ENCODE measurements at regions not wholly inside any gene's neighbourhood (a gene's known extent, or its start where the extent isn't known, plus 50 kb on each side); places are given as distances from the start of the nearest gene placed in this dataset.
"Not testable (repeated sequence)": the region's sequence is repeated elsewhere in the genome, so short reads cannot be mapped to it uniquely, and the experiment has no call there.

DNA sequence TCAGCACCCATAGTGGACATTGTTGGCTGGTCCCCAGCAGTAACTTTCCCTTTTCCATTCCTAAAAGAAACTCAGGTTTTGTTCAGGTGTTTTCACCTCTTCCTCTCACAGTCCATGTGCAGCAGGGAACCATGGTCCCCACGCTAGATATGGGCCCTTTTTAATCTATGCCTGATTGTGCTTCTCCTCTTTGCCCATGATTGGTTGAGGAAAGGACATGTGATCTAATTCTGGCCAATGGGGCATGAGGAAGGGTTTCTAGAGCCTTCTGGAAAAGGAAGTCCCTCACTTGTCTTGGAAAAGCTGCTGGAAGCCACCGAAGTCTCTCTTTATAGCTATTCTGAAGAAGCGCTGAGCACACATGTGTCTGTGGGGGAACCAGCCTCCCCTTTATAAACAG lies 330.7 kb downstream of the ACTR3B start:
- DNase-seq: no peak

DNA sequence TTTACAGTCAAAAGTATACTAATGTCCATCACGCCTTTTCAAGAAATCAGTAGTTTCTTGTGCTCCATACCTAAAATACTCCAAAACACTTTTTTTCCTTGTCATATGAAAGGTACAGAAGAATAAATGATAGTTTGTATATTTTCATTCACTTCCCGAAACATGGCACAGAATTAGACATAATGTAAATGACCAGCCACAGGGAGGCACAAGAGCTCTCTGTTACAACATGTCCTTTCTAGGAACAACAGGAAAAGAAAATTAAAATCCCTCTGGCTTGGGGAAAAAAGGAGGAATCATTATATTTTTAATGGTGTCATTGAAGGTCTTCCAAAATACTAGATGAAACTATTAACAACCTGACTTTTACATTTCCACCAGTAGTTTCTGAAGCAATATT lies 331.2 kb downstream of the ACTR3B start:
- no peak for DNase-seq

DNA sequence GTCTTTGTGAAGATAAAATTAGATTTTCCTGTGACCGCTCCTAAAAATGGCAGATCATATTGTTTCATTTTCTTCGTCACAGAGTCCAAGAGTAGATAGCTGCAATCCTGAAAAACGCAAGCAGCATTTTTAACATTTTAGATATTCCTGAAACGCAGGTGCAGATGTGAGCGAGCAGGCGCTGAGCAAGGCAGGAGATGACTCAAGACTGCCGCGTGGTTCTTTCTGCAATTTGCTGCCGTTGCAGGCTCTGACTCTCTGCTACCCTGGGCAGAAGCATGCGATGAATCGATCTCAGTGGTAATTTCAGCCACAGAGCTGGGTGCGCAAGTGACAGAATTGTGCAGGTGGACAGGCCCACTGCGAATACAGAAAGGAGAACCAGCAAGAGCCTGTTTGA lies 331.9 kb downstream of the ACTR3B start:
- no peak for DNase-seq

DNA sequence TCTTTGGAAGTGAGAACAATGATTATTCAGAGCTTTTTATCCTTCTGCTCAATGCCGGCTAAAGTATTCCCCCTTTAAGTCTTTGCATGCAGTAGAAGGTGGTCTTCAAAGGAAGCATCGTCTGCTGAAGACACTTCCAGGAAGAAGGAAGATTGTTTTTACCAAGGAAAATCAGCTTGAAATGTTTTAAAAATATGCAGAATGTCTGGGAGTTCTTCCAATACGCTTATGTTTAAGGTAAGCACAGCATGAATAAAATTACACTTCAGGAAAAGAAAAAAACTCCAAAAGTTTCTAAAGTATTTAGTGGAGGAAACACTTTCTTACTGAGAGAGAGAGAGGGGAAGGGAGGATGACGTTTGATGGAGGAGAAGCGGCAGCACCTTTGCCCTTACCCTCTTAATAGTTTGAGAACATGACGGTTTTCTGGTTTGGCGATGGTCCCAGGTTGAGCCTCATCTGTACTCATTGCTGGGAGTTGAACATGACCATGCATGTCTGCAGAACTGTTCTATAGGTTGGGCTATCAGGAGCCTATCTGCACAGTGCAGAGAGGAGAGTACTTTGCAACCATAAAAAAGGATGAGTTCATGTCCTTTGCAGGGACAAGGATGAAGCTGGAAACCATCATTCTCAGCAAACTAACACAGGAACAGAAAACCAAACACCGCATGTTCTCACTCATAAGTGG lies 338.1 kb downstream of the ACTR3B start:
- no peak for DNase-seq

DNA sequence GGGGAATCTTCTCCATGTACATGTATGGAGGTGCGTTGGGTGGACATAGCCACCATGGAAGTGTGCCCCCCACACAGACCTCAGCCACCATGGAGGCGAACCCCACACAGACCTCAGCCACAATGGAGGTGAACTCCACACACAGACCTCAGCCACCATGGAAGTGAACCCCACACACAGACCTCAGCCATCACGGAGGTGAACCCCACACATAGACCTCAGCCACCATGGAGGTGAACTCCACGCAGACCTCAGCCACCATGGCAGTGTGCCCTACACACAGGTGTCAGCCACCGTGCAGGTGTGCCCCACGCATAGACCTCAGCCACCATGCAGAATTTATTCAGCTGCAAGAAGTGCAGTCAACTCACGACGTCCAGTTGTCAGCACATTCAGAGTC lies 339.7 kb downstream of the ACTR3B start:
- no peak for DNase-seq

DNA sequence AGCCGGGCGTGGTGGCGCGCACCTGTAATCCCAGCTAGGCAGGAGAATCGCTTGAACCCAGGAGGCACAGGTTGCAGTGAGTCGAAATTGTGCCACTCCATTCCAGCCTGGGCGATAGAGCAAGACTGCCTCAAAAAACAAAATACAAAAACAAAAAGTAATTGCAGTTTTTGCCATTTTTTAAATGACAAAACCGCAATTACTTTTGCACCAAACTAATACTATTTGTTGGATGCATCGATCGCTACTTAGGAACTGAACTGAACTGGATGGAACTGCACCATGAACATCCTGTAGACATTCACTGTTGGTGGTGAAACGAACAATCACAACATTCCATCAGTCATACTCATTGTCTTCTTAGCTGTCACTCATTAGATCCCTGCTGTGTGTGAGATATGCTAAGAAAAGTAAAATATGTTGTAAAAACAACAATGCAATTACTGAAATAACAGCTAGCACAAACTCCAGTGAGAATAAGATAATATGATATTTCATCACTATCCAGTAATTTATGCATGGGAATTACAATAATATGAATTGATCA lies 341.2 kb downstream of the ACTR3B start:
- DNase-seq: no peak

DNA sequence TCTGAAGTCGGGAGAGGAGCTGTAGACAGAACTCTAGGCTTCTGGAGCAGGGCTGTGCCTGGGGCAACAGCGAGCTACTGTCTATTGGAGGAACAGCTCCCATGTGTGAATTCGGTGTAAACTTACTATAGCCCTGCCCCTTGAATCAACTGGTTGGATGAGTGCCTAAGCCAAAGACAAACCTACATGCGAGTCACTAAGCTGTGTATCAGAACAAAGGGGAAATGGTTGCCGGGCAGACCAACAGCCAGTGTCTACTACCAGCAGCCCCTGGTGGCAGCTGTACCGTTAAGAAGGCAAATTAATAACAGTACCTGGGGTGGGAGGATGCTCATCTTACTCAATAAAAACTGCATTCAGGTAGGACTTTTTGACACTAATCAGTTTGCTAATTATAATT lies 343.6 kb downstream of the ACTR3B start:
- no peak for DNase-seq

DNA sequence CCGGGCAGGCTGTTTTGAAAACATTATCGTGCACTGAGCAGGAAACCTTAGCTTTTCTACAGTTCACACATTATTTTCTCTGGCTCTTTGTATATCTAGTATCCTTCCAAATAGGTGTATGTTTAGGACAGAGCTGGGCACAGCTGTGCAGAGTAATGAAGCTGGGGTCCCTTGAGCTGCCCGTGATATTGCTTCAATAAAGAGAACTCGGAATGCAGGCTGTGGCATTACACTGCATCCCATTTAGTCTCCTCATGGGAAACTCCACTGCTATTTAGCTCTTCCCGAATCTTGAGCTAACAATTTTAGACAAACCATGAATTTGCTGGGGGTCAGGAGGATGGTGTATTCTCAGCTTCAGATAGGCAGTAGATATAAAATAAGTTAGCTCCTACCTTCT lies 348.3 kb downstream of the ACTR3B start:
- DNase-seq: no peak

DNA sequence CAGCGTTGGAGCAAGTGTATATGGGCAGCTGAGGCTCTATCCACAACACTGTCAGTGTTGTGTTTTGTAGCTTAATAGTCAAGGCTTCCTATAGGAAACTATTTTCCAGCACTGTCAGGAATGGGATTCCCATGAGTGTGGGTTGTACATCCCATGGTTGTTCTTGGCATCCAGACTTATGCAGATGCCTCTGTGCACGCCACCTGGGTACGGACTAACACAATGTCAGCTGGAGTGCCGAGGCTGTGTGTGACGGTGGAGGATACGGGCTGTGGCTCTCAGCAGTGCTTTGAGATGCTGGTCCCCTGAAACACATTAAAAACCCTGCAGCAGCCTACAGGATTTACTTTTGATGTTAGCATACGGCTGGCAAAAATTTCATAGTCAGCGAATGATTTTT lies 350.0 kb downstream of the ACTR3B start:
- DNase-seq: no peak

DNA sequence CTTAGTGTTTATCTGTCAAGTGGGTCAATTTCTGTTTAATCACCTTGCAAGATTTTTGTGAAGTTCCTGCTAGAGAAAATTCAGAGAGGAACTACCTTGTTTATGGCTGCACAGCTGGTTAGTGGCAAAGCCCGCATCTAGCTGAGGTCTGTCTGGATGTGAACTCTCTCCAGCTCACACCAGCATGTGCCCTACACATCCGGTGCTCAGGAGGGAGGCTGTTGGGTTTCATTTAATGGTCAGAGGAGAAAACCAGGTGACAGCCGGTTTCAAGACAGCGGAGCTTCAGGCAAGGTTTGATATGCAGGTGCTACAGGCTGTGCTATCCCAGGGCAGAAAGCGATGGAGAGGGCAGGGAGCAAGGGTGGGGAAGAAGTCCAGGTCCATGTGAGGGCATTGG lies 351.1 kb downstream of the ACTR3B start:
- DNase-seq: no peak

DNA sequence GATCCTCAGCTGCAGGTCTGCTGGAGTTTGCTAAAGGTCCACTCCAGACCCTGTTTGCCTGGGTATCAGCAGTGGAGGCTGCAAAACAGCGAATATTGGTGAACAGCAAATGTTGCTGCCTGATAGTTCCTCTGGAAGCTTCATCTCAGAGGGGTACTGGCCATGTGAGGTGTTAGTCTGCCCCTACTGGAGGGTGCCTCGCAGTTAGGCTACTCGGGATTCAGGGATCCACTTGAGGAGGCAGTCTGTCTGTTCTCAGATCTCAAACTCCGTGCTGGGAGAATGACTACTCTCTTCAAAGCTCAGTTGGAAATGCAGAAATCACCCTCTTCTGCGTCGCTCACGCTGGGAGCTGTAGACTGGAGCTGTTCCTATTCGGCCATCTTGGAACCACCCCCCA lies 362.7 kb downstream of the ACTR3B start:
- DNase-seq: not testable (repeated sequence)

DNA sequence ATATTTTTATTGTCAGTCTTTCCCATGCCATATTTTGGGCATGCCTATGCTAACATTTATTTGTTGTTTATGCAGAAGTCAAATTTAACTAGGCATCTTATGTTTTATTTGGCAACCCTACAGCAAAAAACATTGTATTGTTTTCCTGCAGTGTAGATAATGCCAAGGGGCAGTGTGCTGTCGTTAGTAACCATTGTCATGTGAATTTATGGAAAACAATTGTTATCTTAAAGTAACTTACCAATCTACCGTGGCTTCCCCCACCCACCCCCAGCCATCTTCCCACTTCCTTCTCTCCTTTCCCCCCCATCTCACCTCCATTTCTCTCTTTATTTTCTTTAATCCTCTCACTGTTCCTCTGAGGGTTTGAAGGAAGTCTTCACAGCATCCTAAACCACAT lies 370.5 kb downstream of the ACTR3B start:
- DNase-seq: no peak

DNA sequence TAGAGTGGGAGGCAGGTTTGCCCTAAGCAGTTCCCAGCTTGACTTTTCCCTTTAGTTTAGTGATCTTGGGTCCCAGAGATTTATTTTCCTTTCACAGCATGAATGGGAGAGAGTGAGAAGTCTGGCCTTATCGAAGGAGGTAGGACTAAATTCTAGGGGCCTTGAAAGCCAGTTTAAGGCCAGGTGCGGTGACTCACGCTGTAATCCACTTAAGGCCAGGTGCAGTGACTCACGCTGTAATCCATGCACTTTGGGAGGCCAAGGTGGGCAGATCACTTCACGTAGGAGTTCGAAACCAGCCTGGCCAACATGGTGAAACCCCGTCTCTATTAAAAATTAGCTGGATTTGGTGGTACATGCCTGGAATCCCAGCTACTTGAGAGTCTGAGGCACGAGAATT lies 392.2 kb downstream of the ACTR3B start:
- DNase-seq: no peak

DNA sequence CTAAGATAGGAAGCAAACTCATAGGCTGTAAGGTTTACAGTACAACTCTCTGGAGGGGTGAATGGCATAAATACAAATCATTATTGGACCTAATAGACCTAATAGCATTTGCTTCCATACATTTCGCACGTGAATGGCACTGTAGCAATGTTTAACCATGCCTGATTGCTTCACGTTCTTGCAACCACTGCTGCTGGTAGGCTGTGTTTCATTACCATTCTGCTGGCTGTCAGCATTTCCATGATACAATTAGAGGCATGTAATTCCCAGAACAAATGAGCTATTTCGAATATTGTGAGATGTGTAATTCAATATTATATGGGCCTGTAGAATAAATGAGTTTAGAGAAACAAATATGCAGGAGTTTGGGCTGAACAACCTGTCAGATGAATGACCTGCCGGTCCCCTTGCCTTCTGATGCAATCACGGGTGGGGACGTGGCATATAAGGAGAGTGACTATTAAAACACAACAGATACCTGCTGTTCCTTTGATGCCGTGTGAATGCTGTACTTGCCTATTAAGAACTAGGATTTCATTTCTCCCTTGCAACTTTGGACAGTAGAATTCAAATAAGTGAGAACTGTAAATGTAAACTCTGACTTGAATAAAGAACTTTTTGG lies 393.4 kb downstream of the ACTR3B start:
- no peak for DNase-seq

DNA sequence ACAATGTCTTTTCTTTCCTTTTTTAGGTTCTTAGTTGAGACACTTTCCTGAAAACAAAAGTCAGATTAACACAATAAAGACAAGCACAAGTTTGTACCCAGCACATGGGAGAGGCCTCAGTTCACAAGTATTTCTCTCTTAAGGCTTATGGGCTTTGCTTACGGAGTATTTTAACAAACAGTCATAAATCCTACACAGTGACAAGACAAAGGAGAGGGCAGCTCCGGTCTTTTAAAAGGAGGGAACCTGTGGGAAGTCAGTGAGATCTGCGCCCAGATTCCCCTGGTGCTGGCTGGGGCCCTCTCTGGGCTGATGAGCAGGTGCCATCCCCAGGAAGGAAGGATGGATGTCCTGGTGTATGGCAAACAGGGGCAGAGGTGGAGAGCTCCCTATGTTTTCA lies 398.6 kb downstream of the ACTR3B start:
- DNase-seq: no peak

DNA sequence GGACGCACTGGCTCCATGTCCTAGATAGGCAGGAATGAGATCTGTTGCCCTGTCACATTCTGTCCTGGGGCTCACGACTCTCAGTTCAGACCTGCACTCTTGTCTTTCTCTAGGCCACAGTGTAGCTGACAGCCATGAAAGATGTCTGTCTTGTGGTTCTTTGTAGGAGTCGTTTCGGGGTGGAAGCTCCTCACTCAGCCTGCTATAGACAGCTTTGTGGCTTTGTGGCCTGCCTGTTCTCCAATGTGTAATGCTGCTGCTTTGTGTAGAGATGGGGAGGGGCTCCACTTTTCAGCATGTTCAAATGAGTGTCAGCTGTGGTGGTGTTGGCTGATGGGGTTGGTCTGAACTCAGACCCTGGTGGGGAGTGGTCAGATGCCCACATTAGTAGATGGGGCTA lies 410.7 kb downstream of the ACTR3B start:
- no peak for DNase-seq

DNA sequence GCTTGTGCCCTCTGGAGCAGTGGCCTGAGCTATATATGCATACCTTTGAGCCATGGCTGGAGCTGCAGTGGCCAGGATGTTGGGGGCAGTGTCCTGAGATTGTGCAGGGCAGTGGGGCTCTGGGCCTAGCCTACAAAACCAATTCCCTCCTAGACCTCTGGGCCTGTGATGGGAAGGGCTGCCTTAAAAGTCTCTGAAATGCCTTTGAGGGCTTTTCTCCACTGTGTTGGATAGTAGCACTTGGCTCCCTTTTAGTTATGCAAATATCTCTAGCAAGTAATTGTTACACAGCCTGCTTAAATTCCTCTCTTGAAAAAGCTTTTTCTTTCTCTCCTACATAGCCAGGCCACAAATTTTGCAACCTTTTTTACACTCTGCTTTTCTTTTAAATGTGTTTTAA lies 426.4 kb downstream of the ACTR3B start:
- no peak for DNase-seq

DNA sequence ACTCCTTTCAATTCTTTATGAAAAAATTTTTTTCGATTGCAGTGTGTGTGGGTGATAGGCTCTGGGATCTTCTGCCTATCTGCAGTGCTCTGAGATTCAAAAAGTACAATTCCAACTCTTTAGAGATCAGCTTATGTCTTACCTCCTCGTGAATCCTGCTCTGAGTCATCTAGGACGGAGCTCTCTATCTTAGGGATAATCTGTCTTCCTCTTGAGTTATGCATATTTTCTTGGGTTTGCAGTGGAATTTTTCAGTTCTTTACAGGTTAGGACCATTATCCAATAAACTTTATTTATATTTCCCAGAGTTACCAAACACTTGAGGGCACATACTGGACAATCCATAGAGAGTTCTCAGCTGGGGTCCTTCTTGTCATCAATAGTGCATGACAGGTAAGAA lies 428.6 kb downstream of the ACTR3B start:
- DNase-seq: no peak

DNA sequence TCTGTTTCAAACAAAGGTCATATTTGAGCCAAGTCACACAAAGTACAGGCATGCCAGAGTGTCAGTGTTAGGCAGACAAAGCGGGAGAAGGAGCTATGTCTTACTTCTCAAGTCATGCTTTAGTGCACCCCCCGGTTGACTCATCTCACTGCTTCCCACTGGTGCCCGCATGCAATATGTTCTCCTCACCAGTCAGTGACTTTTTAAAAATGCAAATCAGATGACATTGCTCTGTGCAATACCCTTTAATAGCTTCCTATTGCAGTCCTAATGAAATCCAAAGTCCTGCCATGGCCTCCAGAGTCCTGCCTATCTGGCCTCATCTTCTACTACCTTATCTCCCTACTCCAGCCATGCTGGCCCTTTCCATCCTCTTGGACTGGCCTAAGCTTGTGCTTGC lies 429.1 kb downstream of the ACTR3B start:
- DNase-seq: no peak

DNA sequence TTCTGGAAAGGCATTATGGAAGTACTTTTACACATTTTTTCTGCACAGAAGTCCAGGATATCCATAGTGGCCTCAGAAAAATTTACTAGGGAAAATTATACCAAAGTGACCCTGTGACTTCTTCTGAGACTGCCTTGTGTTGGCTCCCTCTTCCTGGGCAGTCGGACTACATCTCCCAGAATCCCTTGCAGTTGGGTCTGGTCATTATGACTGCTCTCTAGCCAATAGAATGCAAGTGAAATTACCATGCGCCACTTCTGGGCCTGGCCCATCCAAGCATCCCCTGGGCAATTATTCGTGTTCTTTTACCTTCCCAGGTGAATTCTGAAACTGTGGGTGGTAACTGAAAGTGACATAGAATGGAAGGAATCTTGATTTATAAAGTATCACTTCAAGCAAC lies 430.9 kb downstream of the ACTR3B start:
- DNase-seq: no peak

DNA sequence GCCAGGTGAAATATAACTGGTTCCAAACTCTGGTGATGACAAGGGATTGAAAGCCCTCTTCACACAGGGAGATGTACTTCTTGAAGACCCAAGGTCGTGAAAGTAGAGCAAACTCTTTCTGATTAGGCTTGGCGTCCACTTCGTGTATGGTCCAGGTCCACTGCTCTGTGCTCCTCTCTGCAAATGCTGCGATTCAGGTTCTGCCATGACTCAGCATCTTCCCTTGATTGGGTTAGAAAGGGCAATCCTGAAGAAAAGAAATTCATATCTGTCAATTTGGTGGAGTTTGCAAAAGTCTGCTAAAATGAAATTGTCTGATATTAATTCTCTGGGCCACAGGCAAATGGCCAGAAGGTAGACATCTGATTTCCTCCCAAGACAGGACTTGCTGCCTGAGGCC lies 431.4 kb downstream of the ACTR3B start:
- no peak for DNase-seq

DNA sequence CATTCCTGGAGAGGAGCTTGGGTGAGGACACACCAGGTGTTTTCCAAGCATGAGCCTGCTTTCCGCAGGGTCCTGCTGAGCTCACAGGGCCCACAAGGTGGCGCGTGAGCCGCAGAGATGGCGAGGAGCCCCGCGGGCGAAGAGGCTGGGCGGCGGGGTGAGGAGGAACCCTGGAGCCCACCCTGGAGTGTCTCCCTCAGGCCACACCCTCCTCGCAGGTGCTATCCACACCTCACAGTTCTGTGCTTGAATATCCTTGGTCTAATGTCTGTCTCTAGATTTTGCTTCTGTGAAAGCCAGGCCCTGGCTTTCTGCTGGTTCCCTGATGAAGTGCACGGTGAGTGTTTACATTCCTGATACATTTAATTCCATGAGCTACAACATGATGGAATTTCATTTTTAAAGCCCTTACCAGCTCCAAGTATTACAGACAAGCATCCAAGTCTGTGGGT lies 433.6 kb downstream of the ACTR3B start:
- DNase-seq: peak; percentile 29

DNA sequence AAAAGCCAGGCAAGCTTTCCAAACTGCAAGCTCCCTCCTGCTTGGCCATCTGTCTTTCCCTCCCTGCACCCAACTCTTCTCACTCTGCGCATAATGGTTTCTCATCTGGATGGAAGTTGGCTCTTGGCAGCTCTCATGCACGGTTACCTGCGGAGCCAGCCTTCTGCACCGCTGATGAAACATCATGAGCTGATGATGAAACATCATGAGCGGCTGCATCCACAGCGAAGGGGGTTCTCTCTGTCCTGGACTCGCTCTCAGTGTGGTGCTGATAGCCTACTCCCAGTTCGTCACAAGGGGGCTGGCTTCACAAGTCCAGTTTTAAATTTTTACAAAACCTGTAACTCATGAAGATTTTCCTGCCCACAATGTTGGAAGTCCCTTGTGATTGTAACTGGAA lies 457.5 kb downstream of the ACTR3B start:
- DNase-seq: no peak

DNA sequence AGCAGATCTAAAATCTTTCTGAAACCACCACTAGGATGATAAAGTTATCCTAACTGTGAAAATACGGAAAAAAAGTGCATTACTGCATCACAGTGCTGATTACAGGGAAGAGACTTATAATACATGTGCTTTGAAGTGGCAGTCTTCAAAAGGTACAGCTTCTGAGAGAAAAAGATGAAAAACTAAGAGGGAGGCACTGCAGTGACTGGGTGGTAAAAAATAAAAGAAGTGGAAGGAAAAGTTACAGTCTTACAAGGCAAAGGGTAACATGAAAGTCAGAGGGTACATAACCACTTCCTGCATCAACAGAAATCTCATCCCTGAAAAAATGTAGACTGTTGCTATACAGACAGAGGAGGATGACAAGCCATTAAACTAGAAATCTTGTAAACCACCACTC lies 465.3 kb downstream of the ACTR3B start:
- no peak for DNase-seq

DNA sequence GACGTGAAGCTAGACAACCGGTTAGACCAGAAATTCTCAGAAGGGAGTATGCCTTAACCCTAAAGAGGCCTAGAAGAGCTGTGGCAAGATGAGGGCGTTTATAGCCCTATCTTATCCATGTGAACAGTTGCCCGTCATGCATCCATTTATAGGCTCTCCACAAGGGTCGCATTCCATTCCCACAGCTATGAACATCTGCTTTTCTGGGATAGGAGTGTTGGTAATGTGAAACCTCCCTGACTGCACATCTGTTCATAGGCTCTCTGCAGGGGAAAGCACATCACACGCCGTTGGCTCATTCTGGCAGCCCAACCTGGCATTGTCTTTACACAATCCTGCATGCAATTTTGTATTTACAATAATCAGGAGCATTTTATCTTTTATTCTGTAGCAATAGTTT lies 485.6 kb downstream of the ACTR3B start:
- DNase-seq: not testable (repeated sequence)

Measured in NCI-H1092 (cell line).